ENCODE measurements at regions not wholly inside any gene's neighbourhood (a gene's known extent, or its start where the extent isn't known, plus 50 kb on each side); places are given as distances from the start of the nearest gene placed in this dataset.

- TF ChIP-seq POLR2A (IDR thresholded peaks at IDR 0.05; ENCODE audit: low read depth, low read length) (no peak), POLR2AphosphoS5 (IDR thresholded peaks at IDR 0.05; ENCODE audit: low read depth, low read length) (no peak)
These were observed 186.7 kb upstream of the DAPK1 start for GRCh38 chr9:87310827-87311523.

Measured in GM12892 (cell line).